GM12892 (cell line): ENCODE measurements at regions not wholly inside any gene's neighbourhood (a gene's known extent, or its start where the extent isn't known, plus 50 kb on each side); places are given as distances from the start of the nearest gene placed in this dataset.

Source experiments
- POLR2A ChIP-seq: IDR thresholded peaks from 2 replicates; pipeline ENCODE4 v1.6.1; 2011; ENCODE audit warnings: low read depth, low read length, control low read depth
- TAF1 ChIP-seq: IDR thresholded peaks from 2 replicates; pipeline ENCODE4 v1.6.1; 2011; ENCODE audit warnings: low read depth, mild to moderate bottlenecking, control low read depth, low read length, borderline replicate concordance

GRCh38 chr6:164612751-164613150 is 696.7 kb downstream of the C6orf118 start:
- no peak for TF ChIP-seq POLR2A
- no peak for TF ChIP-seq TAF1
